ENCODE measurements at regions not wholly inside any gene's neighbourhood (a gene's known extent, or its start where the extent isn't known, plus 50 kb on each side); places are given as distances from the start of the nearest gene placed in this dataset.

DNA sequence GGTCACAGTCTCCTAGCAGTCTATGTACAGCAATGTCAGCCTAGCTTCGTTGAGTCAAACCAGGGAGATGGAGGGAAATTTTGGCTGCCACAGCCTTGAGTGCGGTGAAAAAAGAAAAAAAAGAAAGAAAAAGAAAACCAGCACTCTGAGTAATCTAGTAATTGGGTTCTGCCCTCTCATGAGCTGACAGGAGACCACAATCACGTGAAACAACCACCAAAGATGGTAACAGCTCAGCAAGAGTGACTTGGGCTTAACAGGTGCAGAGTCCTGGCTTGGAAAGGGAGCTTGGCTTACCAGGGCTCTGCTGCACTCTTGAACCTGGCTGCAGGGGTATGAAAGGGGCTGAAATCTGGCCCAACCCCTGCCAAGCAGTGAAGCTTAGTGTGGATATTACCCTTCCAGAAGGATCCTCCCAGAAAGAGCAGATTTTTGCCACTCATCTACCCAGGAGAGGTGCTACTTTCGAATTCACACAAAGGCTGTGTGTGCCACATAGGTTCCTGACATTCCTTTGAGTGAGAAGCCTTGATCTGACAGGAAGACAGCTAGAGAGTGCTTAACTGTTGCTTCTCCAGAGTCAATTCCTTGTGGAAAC is 350.3 kb downstream of the PTTG2 start:
- peak in 2 of 3 experiments; percentile 38 to 42 for DNase-seq (ENCODE audit: low read depth in 2 of 3, low spot score in 2 of 3)

DNA sequence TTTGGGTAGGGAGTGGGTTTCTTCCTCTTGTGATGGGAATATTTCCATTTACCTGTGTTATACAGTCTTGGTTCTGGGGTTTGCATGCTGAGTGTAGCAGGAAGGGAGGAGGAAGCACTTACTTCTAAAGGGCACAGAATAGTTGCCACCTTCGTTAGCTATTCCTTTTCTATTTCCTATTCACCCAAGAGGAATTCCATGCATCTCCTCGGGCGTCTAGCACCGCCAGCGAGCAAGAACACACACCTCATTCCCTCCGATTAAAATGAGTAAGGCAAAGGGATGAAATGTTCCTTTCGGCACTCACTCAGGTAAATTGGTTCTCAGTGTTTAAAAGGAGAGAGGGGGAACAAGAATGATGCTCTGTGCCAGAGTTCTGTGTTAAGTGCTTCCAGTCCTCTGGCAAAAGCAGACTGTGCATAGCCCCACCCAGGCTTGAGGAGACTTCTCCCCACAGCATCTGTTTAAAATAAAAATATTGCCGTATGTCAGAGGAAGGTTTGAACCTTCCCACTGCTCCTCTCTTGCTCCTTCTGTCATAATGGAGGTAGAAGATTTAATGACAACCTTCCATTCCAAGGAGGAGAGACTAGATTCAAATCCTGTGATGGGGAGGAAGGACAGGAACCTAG is 351.4 kb downstream of the PTTG2 start:
- DNase-seq (ENCODE audit: low read depth in 2 of 3, low spot score in 2 of 3): no peak

DNA sequence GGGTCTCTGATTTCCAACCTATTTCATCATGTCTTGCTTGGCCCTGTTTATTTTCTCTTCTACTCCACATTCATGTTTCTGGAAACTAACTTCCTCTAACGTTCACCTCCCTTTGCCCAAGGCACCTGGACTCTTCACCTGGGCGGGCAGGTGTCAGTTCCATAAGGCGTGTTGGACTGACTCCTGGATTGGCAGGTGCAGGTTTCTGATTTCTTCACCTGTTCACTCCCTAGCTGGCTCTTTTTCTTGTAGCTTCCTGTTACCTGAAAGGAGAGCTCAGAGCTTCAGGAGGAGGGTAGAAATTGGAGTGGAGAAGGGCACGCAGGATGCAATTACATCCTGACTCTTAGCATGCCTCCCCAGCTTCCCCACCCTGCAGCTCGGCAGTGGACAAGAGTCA is 350.8 kb upstream of the KLF3 start:
- no peak for DNase-seq (ENCODE audit: low read depth in 2 of 3, low spot score in 2 of 3)

DNA sequence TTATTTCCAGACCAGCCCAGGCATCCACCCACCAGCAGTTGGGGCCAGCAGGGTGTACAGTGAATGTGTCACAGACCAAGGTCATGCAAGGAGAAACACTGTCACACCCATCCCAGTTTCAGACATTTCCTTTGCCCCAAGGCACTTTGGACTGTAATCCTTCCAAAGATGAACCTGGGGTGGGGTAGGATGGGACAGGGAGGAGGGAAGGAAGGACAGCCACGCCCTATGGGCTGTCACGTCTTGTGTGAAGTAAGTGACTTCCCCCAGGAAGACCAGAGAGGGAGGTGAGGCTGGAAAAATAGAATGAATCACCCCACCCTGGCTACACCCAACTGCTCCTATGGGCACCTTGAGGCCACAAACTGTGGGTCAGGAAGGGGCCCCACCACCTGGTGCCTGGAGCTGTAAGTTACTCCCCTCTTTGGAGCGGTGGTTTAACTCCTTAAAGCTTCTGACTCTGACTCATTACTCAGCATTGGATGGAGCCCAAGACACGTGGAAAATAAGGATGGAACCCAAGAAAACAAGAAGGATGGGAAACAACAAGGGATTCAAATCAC is 349.9 kb upstream of the KLF3 start:
- DNase-seq (ENCODE audit: low read depth in 2 of 3, low spot score in 2 of 3): no peak

DNA sequence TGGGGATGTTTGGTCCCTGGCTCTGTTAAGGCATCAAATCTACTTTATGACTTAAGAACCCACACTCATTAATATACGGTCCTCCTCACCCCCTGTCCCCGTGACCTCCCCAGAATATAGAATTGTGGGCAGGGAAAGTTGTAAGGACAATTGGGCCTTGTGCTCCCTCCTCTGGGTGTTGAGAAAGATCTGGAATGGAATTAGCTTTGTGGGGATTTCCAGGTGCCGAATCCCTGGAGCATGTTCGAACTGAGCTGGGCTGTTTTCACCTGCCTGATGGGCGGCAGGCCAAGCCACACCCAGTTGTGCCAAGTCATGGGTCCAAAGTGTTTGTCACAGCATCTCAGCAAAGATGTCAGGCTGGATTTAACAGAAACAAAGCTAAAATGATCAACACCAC is 349.3 kb upstream of the KLF3 start:
- no peak for DNase-seq (ENCODE audit: low read depth in 2 of 3, low spot score in 2 of 3)

DNA sequence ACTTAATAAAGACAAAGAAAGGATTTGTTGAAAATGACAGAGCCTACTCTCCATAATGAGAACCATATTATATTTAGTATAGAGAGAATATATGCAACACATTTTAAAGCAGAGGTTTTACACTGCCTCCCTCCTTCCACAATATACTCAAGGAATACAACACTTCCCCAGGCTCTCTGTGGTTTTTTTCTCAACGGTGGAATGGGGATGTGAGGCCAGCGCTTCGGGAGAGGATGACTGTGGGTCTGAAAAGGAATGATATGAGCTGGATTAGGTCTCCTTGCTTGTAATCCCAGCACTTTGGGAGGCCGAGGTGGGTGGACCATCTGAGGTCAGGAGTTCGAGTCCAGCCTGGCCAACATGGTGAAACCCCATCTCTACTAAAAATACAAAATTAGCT is 348.7 kb upstream of the KLF3 start:
- no peak for DNase-seq (ENCODE audit: low read depth in 2 of 3, low spot score in 2 of 3)

DNA sequence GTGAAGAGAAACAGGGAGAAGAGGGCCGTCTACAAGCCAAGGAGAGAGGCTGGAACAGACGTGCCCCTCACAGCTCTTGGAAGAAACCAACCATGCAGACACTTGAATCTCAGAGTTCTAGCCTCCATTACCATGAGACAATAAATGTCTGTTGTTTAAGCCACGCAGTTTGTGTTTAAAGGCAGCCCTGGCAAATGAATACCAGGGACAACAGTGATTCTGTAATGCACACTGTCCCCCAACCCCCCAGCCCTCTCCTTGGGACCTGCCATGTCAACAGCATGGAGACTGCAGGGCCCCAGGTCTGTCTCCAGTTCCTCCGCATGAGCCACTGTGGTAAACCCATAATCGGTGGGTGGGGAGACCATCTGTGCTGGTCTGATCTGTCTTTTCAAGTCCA is 348.0 kb upstream of the KLF3 start:
- DNase-seq (ENCODE audit: low read depth in 2 of 3, low spot score in 2 of 3): no peak

DNA sequence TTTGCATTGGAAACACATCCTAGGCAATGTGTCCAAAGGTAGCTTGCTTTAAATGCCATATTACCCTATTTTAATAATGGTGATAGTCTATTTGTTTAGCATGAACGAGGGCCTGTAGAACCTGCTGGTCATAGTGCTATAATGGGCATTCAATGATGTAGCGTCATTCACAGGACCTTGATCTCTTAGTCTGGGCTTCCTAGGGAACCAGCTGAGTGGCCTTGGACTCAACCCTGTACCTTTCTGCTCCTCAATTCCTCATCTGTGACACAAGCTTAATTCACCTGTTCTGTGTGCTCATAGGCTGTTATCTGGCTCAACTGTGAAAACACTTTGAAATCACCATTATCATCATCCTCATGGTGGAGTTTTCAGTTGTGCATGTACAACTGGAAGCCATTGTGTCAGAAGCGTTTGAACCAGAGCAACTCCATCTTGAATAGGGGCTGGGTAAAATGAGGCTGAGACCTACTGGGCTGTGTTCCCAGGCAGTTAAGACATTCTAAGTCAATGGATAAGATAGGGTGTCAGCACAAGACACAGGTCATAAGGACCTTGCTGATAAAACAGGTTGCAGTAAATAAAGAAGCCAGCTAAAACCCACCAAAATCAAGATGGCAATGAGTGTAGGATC is 346.8 kb upstream of the KLF3 start:
- no peak for DNase-seq (ENCODE audit: low read depth in 2 of 3, low spot score in 2 of 3)

DNA sequence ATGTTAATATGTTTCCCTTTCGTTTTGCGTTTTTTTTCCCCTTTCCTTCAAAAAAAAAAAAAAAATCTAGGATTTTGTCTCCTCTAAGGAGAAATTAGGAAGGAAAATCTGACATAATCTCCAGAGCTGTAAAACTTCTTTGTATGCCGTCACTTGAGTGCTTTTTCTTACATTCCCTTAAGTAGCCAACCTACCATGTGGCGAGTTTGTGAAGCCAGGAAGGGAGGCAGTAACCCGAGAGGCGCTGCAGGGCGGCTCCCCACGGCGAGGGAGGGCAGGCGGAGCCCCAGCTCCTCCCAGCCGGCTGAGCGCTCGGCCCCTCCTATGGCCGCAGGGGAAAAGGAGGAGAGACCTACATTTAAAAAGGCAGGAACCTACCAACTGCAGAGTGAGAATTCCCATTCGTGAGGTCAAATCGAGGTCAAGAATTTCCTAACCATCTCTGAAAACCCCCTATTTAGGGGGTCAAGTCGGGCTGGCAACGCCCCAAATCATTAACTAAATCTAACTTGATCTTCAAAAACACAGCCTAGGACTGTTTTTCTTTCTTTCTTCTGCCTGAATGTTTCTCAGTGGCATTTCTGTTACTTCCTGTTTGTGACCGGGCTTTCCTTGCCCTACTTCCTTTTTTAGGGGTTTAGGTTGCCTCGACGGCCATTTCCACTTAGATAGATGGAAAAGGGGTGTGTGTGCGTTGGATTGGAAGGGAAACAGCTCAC is 345.1 kb upstream of the KLF3 start:
- peak in 2 of 3 experiments; percentile 40 to 54 for DNase-seq (ENCODE audit: low read depth in 2 of 3, low spot score in 2 of 3)

DNA sequence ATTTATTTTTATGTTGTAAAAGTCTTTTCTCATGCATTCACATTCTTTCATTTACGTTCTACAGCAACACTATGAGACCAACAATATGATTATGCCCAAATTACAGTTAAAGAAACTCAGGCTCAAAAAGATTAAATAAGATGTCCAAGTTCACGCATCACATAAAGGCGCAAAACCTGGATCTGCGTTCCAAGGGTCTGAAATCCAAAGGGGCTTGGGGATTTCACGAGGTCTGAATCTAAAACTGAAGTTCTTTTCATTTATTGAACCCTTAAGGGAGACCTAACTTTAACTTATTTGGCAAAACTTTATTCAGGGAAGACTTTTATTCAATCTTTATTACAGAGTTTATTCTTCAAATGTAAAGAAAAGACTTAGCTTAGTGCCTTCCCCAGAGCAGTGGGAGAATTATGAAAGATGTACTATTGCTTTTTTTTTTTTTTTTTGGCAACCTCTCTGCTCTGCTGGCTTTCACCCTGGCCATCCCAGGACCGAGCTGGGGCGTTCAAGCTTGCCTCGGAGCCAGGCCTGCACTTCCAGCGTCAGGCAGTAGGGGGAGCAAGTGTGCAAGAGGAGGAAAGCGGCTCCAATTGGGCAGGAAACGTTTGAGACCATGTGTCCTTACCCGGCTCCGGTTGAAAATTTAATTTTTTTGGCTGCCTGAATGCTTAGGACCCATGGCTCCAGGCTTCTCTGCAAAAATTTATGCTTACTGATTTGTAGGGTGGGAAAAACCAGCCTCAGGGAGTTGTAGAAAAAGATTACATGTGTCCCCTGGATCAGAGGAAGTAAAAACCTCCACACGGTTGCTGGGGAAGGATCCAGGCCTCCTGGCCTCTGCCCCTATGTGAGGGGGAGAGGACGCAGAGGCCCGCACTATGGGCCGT is 344.3 kb upstream of the KLF3 start:
- peak; percentile 74 to 99 (median 99) for DNase-seq (ENCODE audit: low read depth in 2 of 3, low spot score in 2 of 3)

DNA sequence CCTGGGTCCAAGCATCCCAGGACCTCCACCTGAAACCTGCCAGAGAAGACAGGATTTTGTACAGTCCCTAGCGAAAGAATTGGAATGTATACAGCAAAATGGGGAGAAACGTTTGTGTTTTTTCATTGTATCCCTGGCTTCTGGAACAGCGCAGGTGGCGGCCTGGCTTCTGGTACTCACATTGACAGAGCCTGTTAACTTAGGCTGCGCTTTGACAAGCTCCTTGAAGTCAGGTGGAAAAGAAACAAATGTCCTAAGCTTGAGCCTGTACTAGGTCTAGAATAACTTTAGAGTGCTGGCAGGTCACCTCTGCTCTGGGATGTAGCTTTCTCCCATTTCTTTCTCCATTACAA is 343.7 kb upstream of the KLF3 start:
- no peak for DNase-seq (ENCODE audit: low read depth in 2 of 3, low spot score in 2 of 3)

DNA sequence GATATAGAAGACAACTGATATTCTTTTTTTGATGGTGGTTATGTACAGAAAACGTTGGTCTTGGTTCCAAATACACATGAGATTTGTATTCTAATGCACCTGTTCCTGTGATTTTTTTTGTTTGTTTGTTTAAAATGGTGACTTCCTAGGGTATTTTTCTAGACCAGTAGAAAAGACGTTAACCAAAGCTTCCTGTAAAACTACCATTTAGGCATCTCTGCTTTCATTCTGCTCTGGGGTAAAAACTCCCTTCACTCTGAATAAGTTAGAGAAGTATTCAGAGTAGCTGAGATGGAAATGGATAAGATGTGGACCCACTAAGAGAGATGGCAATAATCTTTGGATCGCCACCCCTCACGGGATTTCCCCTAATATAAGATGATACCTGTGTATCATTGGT is 343.2 kb upstream of the KLF3 start:
- DNase-seq (ENCODE audit: low read depth in 2 of 3, low spot score in 2 of 3): no peak

DNA sequence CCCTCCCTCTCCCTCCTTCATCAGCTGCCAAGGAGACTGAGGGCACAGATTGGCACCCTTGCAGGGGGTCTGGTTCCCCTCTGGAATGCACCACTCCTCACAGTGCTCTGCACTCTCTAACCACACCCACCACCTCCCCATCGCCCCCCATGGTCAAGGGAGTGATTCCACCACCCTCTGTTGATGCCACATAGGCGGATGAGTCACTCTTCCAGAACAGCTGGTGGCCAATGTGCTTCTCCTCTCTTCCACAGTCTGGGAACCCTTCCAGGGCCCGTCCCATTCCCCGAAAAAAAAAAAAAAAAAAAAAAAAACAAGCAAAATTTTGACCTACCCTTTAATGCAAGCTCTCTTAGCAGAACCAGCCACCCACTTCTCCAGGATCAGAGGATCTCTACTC is 341.3 kb upstream of the KLF3 start:
- no peak for DNase-seq (ENCODE audit: low read depth in 2 of 3, low spot score in 2 of 3)

DNA sequence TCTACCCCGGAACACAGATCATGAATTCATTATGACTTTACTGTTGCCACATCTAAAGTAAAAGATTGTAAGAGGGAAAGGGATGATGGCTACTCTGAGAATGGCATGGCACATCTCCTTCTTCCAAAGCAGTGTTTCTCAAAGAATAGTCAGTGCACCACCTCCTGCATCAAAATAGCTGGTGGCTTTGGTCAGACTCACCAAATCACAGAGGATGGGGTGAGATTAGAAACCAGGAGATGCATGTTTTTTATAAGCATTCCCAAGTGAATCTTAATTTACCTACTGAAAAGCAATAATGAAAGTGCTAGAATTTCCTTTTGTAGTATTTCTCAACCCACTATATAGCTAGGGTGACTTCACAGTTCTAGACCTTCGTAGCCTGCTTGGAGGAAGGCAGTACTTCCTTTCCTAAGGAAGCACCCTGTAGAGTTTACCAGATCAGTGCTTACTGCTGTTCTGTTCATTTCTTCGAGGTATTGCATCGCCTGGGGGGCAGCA is 340.8 kb upstream of the KLF3 start:
- DNase-seq (ENCODE audit: low read depth in 2 of 3, low spot score in 2 of 3): no peak

DNA sequence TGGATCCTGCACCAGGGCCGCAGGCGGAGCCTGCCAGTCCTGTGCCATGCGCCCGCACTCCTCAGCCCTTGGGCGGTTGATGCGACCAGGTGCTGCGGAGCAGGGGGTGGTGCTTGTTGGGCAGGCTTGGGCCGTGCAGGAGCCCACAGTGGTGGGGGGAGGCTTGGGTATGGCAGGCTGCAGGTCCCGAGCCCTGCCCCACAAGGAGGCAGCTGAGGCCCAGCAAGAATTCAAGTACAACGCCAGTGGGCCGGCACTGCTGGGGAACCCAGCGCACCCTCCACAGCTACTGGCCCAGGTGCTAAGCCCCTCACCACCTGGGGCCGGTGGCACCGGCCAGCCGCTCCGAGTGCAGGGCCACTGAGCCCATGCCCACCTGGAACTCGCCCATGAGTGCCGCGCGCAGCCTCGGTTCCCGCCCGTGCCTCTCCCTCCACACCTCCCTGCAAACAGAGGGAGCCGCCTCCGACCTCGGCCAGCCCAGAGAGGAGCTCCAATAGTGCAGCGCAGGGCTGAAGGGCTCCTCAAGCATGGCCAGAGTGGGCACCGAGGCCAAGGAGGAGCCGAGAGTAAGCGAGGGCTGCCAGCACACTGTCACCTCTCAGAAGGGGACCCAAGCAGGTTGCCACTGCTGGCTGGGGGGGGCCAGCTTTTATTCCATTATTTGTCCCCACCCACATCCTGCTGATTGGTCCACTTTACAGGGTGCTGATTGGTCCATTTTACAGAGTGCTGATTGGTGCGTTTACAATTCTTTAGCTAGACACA is 339.0 kb upstream of the KLF3 start:
- no peak for DNase-seq (ENCODE audit: low read depth in 2 of 3, low spot score in 2 of 3)

DNA sequence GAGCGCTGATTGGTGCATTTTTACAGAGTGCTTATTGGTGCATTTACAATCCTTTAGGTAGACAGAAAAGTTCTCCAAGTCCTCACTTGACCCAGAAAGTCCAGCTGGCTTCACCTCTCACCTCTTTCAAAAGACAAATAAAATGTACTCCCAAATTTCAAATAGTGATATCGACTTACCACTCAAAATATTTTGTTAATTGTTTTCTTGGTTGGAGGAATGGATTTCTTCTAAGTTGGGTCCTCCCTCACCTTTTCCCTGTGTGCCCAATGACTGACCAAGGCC is 338.4 kb upstream of the KLF3 start:
- no peak for DNase-seq (ENCODE audit: low read depth in 2 of 3, low spot score in 2 of 3)

DNA sequence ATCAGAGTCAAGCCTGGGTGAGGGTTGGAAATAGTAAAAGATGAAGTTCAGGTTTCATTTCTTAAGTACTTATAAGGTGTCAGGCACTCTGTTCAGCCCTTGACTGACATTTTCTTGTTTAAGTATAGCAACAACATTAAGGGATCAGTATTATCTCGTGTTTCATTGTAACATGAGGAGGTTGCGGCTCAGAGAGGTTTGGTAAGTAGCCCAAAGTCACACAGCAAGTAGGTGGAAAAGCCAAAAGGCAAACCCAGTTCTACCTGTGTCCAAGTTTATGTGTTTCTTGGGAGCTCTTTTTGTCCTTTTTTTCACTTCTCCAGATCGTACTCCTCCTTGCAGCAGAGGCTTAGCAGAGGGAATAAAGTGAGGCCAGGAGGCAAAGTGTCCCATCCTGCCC is 337.5 kb upstream of the KLF3 start:
- no peak for DNase-seq (ENCODE audit: low read depth in 2 of 3, low spot score in 2 of 3)

DNA sequence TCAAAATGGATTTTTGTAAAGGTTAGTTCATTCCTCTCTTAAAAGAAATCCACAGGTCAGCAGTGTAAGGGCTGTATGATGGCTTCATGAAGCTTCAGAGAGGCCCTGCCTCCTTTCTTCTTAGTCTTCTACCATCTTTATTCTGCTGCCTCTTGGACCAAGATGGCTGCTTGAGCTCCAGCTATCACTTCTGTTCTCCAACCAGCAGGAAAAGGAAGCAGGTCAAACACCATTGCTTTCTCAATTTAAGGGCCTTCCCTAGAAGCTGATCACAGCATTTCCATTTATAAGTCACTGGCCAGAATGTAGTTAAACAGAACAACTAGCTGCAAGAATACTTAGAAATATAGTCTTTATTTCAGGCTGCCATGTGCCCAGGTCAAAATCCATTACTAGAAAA is 336.8 kb upstream of the KLF3 start:
- DNase-seq (ENCODE audit: low read depth in 2 of 3, low spot score in 2 of 3): no peak

DNA sequence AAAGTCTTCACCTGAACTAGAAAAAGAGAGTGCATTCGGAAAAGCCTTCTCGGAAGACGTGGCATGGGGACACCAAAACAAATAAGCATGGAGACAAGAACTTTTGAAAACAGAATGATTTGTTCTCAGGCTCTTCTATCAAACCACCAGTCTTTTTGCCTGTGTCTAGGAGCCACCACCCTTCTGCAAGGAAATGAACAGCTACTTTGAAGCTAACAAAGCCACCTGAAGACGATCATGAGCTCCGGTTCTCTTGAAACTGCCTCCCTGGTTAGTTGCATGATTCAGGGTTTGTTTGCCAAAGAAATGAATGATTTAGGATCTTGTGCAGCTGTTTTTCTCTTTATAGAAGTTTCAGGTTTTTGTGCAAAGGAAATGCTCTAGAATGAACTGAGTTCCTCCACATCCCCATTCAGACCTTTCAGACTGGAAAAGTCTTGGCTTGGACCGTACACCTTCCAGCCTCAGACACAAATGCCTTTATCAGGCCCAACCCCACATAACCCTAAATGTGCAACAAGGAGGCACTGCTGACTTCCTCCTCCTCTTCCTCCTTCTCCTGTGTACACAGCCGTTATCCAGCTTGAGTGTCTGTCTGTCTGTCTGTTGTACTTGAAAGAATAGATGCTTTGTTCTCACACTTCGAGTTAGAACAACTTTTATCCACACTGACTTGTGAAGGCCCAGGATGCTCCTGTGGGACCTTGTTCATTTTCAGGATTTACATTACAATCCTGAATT is 334.8 kb upstream of the KLF3 start:
- no peak for DNase-seq (ENCODE audit: low read depth in 2 of 3, low spot score in 2 of 3)

DNA sequence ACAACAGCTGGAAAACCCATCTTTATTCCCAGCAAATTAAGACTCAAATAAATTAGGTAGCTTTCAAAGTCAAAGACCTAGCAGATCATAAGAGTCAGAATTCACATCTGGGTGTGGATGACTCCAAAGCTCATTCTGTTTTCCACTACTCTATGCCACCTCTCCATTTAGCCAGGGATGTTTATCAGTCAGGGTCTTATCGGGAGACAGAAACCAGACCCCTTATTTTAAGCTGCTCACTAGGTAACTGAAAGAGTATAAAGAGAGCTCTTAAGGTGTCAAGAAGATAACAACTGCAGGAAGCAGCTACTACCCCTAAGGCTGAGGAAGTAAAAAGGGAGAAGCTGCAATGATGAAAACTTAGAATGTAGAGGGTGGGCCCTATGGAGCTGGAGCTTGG is 333.7 kb upstream of the KLF3 start:
- DNase-seq (ENCODE audit: low read depth in 2 of 3, low spot score in 2 of 3): no peak

Measured in activated CD8-positive, alpha-beta memory T cell treated with anti-CD3 and anti-CD28 coated beads for 48 hours (primary cell).